OCI-LY7 (cell line): ENCODE measurements at regions not wholly inside any gene's neighbourhood (a gene's known extent, or its start where the extent isn't known, plus 50 kb on each side); places are given as distances from the start of the nearest gene placed in this dataset.

Source experiments
- EZH2phosphoT487 ChIP-seq: fragments of 200-600 bp; sonication (generic); IDR thresholded peaks from 2 replicates; pipeline ENCODE4 v1.6.1; 2018; ENCODE audit warnings: low read depth, borderline replicate concordance, mild to moderate bottlenecking, mixed run types, antibody characterized with exemption, low read length, moderate library complexity, mixed read lengths
- TF ChIP-seq, protein P1 (sequence below): fragments of 200-600 bp; sonication (generic); conservative IDR thresholded peaks from 2 replicates; pipeline ENCODE4 v1.5.1; 2014; ENCODE audit warnings: mild to moderate bottlenecking, antibody characterized with exemption, low read length, moderate library complexity, mixed read lengths

DNA sequence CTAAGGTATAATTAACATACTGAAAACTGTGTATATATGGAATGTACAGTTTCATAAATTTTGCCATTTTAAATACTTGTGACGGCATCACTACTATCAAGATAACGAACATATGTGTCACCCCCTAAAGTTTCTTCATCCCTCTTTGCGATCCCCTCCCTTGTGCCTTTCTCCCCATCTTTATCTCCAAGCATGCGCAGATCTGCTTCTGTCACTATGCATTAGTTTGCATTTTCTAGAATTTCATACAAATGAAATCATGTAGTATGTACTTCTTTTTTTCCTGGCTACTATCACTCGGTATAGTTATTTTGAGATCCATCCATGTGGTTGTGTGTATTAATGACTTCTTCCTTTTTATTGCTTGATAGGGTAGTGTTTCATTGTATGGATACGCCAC is 154.9 kb downstream of the ZNF648 start:
- TF ChIP-seq, protein P1, sequence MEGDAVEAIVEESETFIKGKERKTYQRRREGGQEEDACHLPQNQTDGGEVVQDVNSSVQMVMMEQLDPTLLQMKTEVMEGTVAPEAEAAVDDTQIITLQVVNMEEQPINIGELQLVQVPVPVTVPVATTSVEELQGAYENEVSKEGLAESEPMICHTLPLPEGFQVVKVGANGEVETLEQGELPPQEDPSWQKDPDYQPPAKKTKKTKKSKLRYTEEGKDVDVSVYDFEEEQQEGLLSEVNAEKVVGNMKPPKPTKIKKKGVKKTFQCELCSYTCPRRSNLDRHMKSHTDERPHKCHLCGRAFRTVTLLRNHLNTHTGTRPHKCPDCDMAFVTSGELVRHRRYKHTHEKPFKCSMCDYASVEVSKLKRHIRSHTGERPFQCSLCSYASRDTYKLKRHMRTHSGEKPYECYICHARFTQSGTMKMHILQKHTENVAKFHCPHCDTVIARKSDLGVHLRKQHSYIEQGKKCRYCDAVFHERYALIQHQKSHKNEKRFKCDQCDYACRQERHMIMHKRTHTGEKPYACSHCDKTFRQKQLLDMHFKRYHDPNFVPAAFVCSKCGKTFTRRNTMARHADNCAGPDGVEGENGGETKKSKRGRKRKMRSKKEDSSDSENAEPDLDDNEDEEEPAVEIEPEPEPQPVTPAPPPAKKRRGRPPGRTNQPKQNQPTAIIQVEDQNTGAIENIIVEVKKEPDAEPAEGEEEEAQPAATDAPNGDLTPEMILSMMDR: no peak
- TF ChIP-seq EZH2phosphoT487: no peak
